ENCODE measurements at regions not wholly inside any gene's neighbourhood (a gene's known extent, or its start where the extent isn't known, plus 50 kb on each side); places are given as distances from the start of the nearest gene placed in this dataset.

DNA sequence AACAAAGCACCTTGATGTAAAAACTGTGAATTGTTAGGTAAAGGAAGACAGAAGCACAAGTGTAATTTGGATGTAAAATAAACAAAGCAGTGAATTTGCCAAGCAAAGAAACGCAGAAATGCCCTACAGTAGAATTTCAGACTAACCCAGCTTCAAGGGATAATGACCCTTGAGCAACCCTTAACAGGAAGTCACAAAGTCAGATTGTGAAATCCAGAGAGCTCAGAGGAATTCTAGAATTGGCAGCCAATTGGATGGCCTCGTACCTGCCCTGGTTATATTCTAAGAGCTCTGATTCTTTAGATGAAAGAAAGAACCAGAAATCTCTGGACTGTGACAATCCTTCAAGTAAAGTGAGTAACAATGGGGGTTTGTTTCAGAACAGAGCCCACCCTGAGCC is 152.7 kb upstream of the CHRM3 start:
- TF ChIP-seq, protein P1, sequence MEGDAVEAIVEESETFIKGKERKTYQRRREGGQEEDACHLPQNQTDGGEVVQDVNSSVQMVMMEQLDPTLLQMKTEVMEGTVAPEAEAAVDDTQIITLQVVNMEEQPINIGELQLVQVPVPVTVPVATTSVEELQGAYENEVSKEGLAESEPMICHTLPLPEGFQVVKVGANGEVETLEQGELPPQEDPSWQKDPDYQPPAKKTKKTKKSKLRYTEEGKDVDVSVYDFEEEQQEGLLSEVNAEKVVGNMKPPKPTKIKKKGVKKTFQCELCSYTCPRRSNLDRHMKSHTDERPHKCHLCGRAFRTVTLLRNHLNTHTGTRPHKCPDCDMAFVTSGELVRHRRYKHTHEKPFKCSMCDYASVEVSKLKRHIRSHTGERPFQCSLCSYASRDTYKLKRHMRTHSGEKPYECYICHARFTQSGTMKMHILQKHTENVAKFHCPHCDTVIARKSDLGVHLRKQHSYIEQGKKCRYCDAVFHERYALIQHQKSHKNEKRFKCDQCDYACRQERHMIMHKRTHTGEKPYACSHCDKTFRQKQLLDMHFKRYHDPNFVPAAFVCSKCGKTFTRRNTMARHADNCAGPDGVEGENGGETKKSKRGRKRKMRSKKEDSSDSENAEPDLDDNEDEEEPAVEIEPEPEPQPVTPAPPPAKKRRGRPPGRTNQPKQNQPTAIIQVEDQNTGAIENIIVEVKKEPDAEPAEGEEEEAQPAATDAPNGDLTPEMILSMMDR (IDR thresholded peaks at IDR 0.05): no peak
- TF ChIP-seq POLR2A (IDR thresholded peaks at IDR 0.05): no peak

Measured in adrenal gland (tissue), 5 donors.